Ramos (cell line): ENCODE measurements at regions not wholly inside any gene's neighbourhood (a gene's known extent, or its start where the extent isn't known, plus 50 kb on each side); places are given as distances from the start of the nearest gene placed in this dataset.

Source experiments
- in situ Hi-C: fragments of 300-500 bp; cut with MboI; formaldehyde crosslinking; loops from one replicate; pipeline ENCODE4 v1.14.3; 2022; ENCODE audit warnings: low sequenced_read_pairs; ENCODE audit not compliant: unreplicated experiment

GRCh38 chr1:55604179-55604578 lies 389.0 kb upstream of the USP24 start:
- in situ Hi-C loops: no loop called here

GRCh38 chr1:55600242-55600641 lies 385.1 kb upstream of the USP24 start:
- in situ Hi-C loops: no loop called here

- in situ Hi-C loops: no loop called here
Measured at GRCh38 chr1:55597910-55598309, 382.7 kb upstream of the USP24 start.

DNA sequence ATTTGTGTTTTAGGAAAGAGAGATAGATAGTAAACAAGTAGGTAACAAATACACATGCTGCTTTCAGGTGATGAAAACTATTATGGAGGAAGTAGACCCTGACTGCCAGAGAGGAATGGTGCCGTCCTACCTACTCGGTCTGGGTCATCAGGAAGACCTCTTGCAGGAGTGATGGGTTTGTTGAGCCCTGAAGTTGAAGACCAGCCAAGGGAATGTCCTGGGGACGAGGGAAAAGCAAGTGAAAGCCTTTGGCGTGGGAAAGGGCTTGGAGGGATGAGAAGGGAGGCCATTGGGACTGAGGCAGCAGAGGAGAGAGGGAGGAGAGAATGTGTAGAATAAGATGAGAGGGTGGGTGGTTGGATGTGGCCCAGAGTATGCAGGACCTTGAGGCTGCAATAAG lies 379.5 kb upstream of the USP24 start:
- in situ Hi-C loops: no loop called here

GRCh38 chr1:55593298-55593697 lies 378.1 kb upstream of the USP24 start:
- in situ Hi-C loops: no loop called here

DNA sequence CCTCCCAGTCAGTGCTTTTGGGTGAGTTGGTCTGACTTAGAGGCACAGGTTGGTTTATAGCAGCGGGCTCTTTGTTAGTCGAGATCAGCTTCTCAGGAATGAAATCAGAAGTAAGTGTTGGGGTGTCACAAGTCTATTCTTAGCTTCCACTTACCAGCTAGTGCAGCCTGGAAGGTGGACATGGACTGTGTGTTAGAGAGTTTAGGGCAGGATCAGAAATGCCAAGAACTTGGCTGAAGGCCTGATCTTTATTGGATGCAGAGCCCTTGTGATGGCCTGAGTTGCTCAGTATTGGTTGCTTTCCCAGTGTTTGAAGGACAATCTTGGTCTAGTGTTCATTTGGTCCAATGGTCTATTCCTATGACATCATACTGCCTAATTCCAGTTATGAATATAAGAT lies 377.0 kb upstream of the USP24 start:
- in situ Hi-C loops: no loop called here

DNA sequence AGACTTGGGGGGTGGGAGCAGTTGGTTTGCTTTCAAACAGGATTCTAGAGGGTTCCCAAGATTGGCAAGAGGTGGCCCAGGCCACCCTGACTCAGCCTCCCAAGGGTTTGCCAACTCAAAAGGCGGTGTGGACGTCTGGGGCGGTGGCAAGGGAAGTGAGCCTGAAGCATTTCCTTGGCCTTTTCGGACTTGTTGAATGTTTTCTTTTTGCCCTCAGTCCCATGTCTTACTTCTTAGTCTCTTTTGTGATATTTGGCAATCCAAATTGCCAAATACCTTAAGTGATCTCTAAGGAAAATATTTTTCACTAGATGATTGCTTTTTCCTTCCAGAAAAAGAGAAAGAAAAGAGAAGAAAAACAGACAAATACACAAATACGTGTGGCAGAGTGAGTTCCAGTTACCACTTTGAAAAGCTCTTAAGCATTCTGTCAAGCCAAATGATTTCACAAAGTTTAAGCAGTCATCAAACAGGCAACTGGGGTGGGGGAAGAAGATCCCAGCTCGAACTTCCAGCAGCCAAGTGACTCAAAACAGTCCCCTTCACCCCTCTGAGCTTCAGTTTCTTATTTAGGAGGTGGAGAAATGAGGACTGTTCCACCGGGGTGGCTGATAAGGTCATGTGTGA lies 374.6 kb upstream of the USP24 start:
- in situ Hi-C loops: no loop called here

DNA sequence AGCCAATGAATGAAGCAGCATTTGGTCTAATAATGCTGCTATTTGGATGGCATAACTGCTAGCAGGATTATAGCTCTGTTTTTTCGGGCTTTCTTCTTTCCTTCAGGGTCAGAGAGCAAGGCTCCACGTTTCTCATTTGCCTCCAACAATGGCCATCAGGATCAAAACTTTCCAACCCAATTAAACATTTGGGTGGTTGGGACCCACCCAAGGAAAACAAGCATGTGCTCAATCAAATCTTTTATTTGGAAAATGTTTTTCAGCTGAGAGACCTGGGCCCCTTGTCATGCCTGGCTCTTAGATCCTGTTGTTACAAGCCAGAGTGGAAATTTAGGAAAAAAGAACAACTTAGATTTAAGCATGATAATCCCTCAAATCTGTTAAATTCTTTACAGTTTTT lies 373.1 kb upstream of the USP24 start:
- in situ Hi-C loops: no loop called here

- in situ Hi-C loops: no loop called here
Measured at GRCh38 chr1:55586771-55587170, 371.6 kb upstream of the USP24 start.

GRCh38 chr1:55585402-55585792 lies 370.2 kb upstream of the USP24 start:
- in situ Hi-C loops: no loop called here

DNA sequence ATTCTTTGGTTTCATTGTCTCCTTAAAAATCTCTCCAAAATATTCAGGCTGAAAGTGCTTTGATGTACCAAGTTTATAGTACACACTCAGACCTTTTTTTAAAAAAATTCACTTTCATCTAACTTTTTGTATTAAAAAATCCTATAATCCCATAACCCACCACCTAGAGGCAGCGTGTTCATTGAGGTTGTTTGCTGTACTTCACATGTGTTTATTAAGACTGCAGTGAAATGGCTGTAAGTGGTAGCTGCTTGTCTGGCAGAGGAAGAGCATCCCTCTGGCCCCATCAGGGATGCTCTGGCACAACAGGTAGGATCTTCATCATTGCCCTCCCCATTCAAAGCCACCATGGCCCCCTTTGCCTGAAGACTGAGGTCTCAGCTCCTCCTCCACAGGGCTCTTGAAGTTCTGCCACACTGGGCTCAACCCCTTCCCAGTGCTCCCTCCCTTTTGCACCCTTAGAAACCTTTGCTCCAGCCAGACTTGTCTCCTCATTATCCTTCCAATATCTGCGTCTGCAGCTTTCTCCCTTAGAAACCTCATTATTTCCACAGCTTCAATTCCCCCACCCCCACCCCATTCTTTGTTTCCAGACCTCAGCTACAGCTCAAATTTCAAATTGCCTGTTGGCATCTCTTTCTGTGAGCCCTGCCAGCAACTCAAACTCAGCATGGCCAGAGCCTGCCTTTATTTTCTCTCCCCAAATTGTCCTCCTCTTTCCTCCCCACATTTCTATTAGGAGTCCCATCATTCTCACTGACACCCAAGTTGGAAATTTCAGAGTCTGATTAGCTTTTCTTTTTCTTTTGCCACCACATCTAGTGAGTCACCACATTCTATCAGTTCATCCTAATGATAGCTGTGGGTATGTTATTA lies 369.6 kb upstream of the USP24 start:
- in situ Hi-C loops: no loop called here

GRCh38 chr1:55582084-55582483 lies 366.9 kb upstream of the USP24 start:
- in situ Hi-C loops: no loop called here

- in situ Hi-C loops: no loop called here
Measured at GRCh38 chr1:55580845-55581332, 365.7 kb upstream of the USP24 start.

GRCh38 chr1:55579332-55580001 lies 364.3 kb upstream of the USP24 start:
- in situ Hi-C loops: no loop called here

DNA sequence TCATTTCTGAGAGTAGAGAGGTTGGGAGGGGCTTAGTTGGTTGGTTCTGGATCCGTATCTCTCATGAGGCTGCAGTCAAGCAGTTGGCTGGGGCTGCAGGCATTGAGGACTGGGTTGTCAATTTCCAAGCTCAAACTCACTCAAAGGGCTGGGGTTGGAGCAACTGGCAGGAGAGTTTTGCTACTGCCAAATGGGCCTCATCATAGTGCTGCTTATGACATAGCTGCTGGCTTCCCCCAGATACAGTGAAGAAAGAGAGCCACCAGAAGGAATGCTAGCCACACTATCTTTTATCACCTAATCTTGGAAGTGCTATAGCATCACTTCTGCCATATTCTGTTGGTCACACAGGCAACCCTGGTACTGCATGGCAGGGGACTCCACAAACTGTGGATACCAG lies 363.5 kb upstream of the USP24 start:
- in situ Hi-C loops: no loop called here

DNA sequence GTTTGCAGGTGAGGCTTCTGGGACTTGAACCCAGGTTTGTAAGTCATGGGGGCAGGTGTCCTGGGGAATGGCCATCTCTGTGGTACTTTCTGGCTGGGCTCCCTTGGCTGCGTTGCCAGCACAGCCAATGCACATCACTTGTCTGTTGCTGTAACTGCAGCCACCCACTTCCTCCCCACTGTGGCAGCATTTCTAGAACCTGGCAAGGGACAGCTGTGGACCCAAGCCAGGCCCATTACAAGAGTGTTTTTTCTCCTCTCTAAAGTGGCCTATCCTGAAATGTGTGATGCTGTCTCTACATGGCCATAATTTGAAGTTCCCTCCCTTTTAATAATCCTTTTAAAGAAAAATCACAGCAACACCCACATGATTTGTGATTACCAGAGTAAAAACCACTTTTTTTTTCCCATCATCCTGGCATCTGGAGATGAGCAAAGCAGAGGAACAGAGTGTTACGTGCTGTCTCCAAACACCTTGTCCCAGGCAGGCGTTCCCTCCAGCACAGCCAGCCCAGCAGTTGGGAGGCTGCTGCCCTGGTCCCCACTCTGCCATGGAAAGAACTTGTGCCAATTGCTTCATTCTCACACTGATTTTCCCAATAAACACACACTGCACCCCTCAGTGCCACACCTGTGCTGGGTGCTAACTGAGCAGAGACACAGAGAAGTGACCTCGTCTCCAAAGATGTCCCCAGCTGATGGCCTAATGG lies 360.6 kb upstream of the USP24 start:
- in situ Hi-C loops: no loop called here

GRCh38 chr1:55574691-55575225 lies 359.6 kb upstream of the USP24 start:
- in situ Hi-C loops: no loop called here

GRCh38 chr1:55572878-55573734 lies 357.9 kb upstream of the USP24 start:
- in situ Hi-C loops: no loop called here

GRCh38 chr1:55571767-55572166 lies 356.6 kb upstream of the USP24 start:
- in situ Hi-C loops: no loop called here
